HCT116 (cell line): ENCODE measurements at regions not wholly inside any gene's neighbourhood (a gene's known extent, or its start where the extent isn't known, plus 50 kb on each side); places are given as distances from the start of the nearest gene placed in this dataset.

Source experiments
- ATAC-seq: fragments of 200-7000 bp; cut with Tn5 transposase; 2 replicates; pipeline ENCODE4 v1.9.1; 2020; ENCODE audit warnings: mild to moderate bottlenecking, moderate library complexity
- BruUV-seq: library from RNA; stranded (reverse); fragments of 400-500 nt; replicated peaks from 2 replicates; lab custom pipeline; 2021; lab: Mats Ljungman, UMichigan
- CTCF ChIA-PET: fragments of 300-600 bp; sonication (Branson Sonifier 250); formaldehyde crosslinking; loops from one replicate; lab custom pipeline; 2021; ENCODE audit warnings: antibody characterized with exemption; lab: Charles Lee
- POLR2A ChIA-PET: fragments of 300-600, 350-600 bp; sonication (Branson Sonifier 250); formaldehyde crosslinking; loops from one replicate; lab custom pipeline; 2021; ENCODE audit warnings: antibody characterized with exemption; lab: Charles Lee
- RAD21 ChIA-PET, 2 experiments: fragments of 300-600 bp; sonication (Branson Sonifier 250); formaldehyde crosslinking; loops; one replicate each; lab custom pipeline; 2023; ENCODE audit warnings: low total read pairs in 2 of 2; ENCODE audit not compliant: uncharacterized antibody in 2 of 2, unreplicated experiment in 2 of 2, low non-redundant PET in 1 of 2; lab: Charles Lee
- DNase-seq: peaks from one replicate; pipeline ENCODE4 v3.0.0-alpha.2; 2010; ENCODE audit warnings: low read depth, low spot score
- H2AFZ ChIP-seq: fragments of 200-600 bp; shearing (Covaris generic), sonication (generic); 2 replicates; pipeline ENCODE4 v1.6.1; 2017; ENCODE audit warnings: low read depth, mixed run types, mixed read lengths, antibody characterized with exemption, low read length; ENCODE audit not compliant: poor library complexity, severe bottlenecking
- H3K27ac ChIP-seq: 2 replicates; pipeline ENCODE4 v1.5.1; 2012; ENCODE audit warnings: low read depth, low read length
- H3K27me3 ChIP-seq: fragments of 200-600 bp; sonication (generic); 2 replicates; pipeline ENCODE4 v1.6.1; 2016; ENCODE audit warnings: mixed run types, low read length, mixed read lengths; ENCODE audit not compliant: insufficient read depth
- H3K36me3 ChIP-seq, 2 experiments: fragments of 200-500 bp in 1 of 2; fragments of 200-600 bp in 1 of 2; sonication (Bioruptor generic) in 1 of 2; sonication (generic) in 1 of 2; 2 replicates each; pipeline versions ENCODE4 v1.5.1 to v1.6.1; 2014 to 2016; ENCODE audit warnings: low read length in 2 of 2, inconsistent platforms in 1 of 2, mixed read lengths in 1 of 2, mixed run types in 1 of 2; ENCODE audit not compliant: insufficient read depth in 2 of 2, control insufficient read depth in 1 of 2
- H3K4me1 ChIP-seq, 2 experiments: fragments of 200-600 bp in 1 of 2; sonication (generic) in 1 of 2; 2 replicates each; pipeline versions ENCODE4 v1.5.1 to v1.6.1; 2012 to 2017; ENCODE audit warnings: low read length in 2 of 2, inconsistent platforms in 1 of 2, mild to moderate bottlenecking in 1 of 2, mixed read lengths in 1 of 2, mixed run types in 1 of 2, moderate library complexity in 1 of 2; ENCODE audit not compliant: insufficient read depth in 2 of 2, control insufficient read depth in 1 of 2
- H3K4me2 ChIP-seq: fragments of 200-600 bp; sonication (generic); 2 replicates; pipeline ENCODE4 v1.6.1; 2017; ENCODE audit warnings: mixed run types, low read length, mixed read lengths
- H3K4me3 ChIP-seq, 2 experiments: fragments of 200-600 bp in 1 of 2; sonication (generic) in 1 of 2; replicated peaks in 1 of 2; 2 replicates each; pipeline ENCODE4 v1.5.1; 2011 to 2016; ENCODE audit warnings: low read length in 2 of 2, control low read depth in 1 of 2, low read depth in 1 of 2, mild to moderate bottlenecking in 1 of 2, mixed read lengths in 1 of 2, mixed run types in 1 of 2
- H3K79me2 ChIP-seq: fragments of 200-600 bp; sonication (generic); 2 replicates; pipeline ENCODE4 v1.6.1; 2017; ENCODE audit warnings: mild to moderate bottlenecking, mixed run types, low read length, moderate library complexity, mixed read lengths; ENCODE audit not compliant: insufficient read depth
- H3K9ac ChIP-seq: fragments of 200-600 bp; sonication (generic); 2 replicates; pipeline ENCODE4 v1.6.1; 2016; ENCODE audit warnings: low read length, mixed read lengths
- H3K9me2 ChIP-seq: fragments of 200-600 bp; sonication (generic), shearing (Covaris generic); 2 replicates; pipeline ENCODE4 v1.6.1; 2017; ENCODE audit warnings: mixed run types, mild to moderate bottlenecking, moderate library complexity; ENCODE audit not compliant: insufficient read depth
- H3K9me3 ChIP-seq, 2 experiments: fragments of 200-500 bp in 1 of 2; fragments of 200-600 bp in 1 of 2; sonication (Bioruptor generic) in 1 of 2; sonication (generic) in 1 of 2; 2 replicates each; pipeline ENCODE4 v1.6.1; 2014 to 2017; ENCODE audit warnings: low read length in 2 of 2, mixed read lengths in 2 of 2, inconsistent platforms in 1 of 2, low read depth in 1 of 2, mild to moderate bottlenecking in 1 of 2, mixed run types in 1 of 2, moderate library complexity in 1 of 2; ENCODE audit not compliant: control insufficient read depth in 1 of 2, insufficient read depth in 1 of 2
- H4K20me1 ChIP-seq: fragments of 200-600 bp; sonication (generic), shearing (Covaris generic); 2 replicates; pipeline ENCODE4 v1.6.1; 2017; ENCODE audit warnings: mixed run types, mild to moderate bottlenecking, moderate library complexity; ENCODE audit not compliant: insufficient read depth
- CBX3 ChIP-seq: IDR thresholded peaks from 2 replicates; pipeline ENCODE4 v1.6.1; 2012; ENCODE audit warnings: low read depth
- CEBPB ChIP-seq: IDR thresholded peaks from 2 replicates; pipeline ENCODE4 v1.6.1; 2012; ENCODE audit warnings: low read depth
- ELF1 ChIP-seq: IDR thresholded peaks from 2 replicates; pipeline ENCODE4 v1.6.1; 2012; ENCODE audit warnings: low read depth, borderline replicate concordance
- EZH2phosphoT487 ChIP-seq: fragments of 200-600 bp; IDR thresholded peaks from 2 replicates; pipeline ENCODE4 v1.6.1; 2018; ENCODE audit warnings: antibody characterized with exemption, borderline replicate concordance
- POLR2A ChIP-seq: IDR thresholded peaks from 2 replicates; pipeline ENCODE4 v1.7.0; 2011; ENCODE audit warnings: borderline replicate concordance; ENCODE audit not compliant: insufficient read depth, insufficient read length; ENCODE audit errors: extremely low read depth
- POLR2AphosphoS5 ChIP-seq: IDR thresholded peaks from 2 replicates; pipeline ENCODE4 v1.6.1; 2011; ENCODE audit warnings: mild to moderate bottlenecking, low read depth, low read length, moderate library complexity
- RAD21 ChIP-seq: IDR thresholded peaks from 2 replicates; pipeline ENCODE4 v1.6.1; 2012; ENCODE audit warnings: low read depth, mild to moderate bottlenecking
- SP1 ChIP-seq: IDR thresholded peaks from 2 replicates; pipeline ENCODE4 v1.6.1; 2012; ENCODE audit warnings: low read depth
- TCF7L2 ChIP-seq: IDR thresholded peaks from 2 replicates; pipeline ENCODE4 v1.7.0; 2011; ENCODE audit warnings: borderline replicate concordance, inconsistent platforms; ENCODE audit not compliant: insufficient read depth, insufficient read length; ENCODE audit errors: extremely low read depth
- ZFX ChIP-seq: fragments of 450-650 bp; IDR thresholded peaks from 2 replicates; pipeline ENCODE4 v1.6.1; 2017
- intact Hi-C: fragments of 100-400 bp; cut with micrococcal nuclease; formaldehyde crosslinking; loops from 2 replicates; pipeline ENCODE4 v1.10.0; 2022
- TF ChIP-seq, protein P1 (sequence below): IDR thresholded peaks from 2 replicates; pipeline ENCODE4 v1.6.1; 2011; ENCODE audit warnings: mild to moderate bottlenecking, low read length, moderate library complexity; ENCODE audit not compliant: insufficient replicate concordance; ENCODE audit errors: extremely low read depth
- TF ChIP-seq, protein P2 (sequence below), 3 experiments: fragments of 200-600 bp in 1 of 3; sonication (generic) in 1 of 3; IDR thresholded peaks in 2 of 3; conservative IDR thresholded peaks in 1 of 3; 2 replicates each; pipeline ENCODE4 v1.5.1; 2012 to 2017; ENCODE audit warnings: low read depth in 2 of 3, low read length in 2 of 3, antibody characterized with exemption in 1 of 3, borderline replicate concordance in 1 of 3, control low read depth in 1 of 3, mild to moderate bottlenecking in 1 of 3, mixed read lengths in 1 of 3, mixed run types in 1 of 3, moderate library complexity in 1 of 3; ENCODE audit not compliant: insufficient read depth in 1 of 3
- TF ChIP-seq, protein P3 (sequence below): IDR thresholded peaks from 2 replicates; pipeline ENCODE4 v1.6.1; 2012
- TF ChIP-seq, protein P4 (sequence below): IDR thresholded peaks from 2 replicates; pipeline ENCODE4 v1.6.1; 2012; ENCODE audit warnings: low read depth

DNA sequence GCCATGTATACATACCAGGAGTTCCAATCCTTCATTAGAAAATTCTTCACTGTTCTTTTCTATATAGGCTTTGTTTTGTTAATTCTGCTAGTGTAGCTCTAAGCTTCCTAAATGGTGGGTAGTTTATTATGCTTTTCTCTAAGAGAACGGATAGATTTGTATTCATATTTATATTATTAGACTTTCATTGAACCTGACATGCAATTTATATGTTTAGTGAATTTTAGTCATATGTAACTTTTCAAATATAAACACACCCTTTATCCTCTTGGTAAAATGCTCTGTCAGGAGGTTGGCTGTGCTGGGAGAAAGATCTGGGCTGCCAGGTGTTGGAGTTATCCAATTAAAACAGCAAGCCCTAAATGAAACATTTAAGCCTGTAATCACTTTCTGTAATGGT is 369.7 kb upstream of the RGS18 start (continued):
- TF ChIP-seq, protein P1, sequence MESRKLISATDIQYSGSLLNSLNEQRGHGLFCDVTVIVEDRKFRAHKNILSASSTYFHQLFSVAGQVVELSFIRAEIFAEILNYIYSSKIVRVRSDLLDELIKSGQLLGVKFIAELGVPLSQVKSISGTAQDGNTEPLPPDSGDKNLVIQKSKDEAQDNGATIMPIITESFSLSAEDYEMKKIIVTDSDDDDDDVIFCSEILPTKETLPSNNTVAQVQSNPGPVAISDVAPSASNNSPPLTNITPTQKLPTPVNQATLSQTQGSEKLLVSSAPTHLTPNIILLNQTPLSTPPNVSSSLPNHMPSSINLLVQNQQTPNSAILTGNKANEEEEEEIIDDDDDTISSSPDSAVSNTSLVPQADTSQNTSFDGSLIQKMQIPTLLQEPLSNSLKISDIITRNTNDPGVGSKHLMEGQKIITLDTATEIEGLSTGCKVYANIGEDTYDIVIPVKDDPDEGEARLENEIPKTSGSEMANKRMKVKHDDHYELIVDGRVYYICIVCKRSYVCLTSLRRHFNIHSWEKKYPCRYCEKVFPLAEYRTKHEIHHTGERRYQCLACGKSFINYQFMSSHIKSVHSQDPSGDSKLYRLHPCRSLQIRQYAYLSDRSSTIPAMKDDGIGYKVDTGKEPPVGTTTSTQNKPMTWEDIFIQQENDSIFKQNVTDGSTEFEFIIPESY = no peak
- no peak for TF ChIP-seq ZFX
- TF ChIP-seq, protein P2, sequence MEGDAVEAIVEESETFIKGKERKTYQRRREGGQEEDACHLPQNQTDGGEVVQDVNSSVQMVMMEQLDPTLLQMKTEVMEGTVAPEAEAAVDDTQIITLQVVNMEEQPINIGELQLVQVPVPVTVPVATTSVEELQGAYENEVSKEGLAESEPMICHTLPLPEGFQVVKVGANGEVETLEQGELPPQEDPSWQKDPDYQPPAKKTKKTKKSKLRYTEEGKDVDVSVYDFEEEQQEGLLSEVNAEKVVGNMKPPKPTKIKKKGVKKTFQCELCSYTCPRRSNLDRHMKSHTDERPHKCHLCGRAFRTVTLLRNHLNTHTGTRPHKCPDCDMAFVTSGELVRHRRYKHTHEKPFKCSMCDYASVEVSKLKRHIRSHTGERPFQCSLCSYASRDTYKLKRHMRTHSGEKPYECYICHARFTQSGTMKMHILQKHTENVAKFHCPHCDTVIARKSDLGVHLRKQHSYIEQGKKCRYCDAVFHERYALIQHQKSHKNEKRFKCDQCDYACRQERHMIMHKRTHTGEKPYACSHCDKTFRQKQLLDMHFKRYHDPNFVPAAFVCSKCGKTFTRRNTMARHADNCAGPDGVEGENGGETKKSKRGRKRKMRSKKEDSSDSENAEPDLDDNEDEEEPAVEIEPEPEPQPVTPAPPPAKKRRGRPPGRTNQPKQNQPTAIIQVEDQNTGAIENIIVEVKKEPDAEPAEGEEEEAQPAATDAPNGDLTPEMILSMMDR (IDR thresholded peaks at IDR 0.05 in 2 of 3, conservative IDR thresholded peaks at IDR 0.05 in 1 of 3; ENCODE audit: borderline replicate concordance in 1 of 3, insufficient read depth in 1 of 3, low read depth in 2 of 3, low read length in 2 of 3) = no peak
- TF ChIP-seq POLR2A = no peak
- no peak for TF ChIP-seq POLR2AphosphoS5

DNA sequence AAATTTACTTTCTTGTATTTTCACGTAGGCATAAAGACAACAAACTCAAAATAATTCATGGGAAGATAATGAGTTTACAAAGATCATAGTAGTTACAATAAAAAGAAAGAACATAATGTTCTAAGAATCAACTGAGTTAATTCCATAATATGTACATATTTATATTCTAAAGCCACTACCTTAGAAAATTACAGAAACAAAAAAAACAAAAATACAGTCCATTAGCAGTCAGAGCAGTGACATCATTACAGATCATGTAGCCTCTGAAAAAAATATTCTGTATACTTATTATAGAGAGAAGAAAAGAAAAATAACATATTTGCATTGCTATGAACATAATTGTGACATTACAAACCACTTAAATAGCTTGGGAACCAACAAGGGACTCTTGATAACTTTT is 360.1 kb upstream of the RGS18 start:
- BruUV-seq = no TSS peak
- Histone ChIP-seq H3K79me2 (no peaks in the 10 kb centered on the region), H3K9me3 (no peaks in the 10 kb centered on the region), H3K9ac (no peak overlapping the region), H3K36me3 (no peaks in the 10 kb centered on the region), H3K27ac (no peak overlapping the region), H3K4me1 (no peaks in the 10 kb centered on the region), H3K4me3 (no peak overlapping the region), H4K20me1 (no peaks in the 10 kb centered on the region), H2AFZ (no peak overlapping the region), H3K27me3 (no peaks in the 10 kb centered on the region), H3K4me2 (no peak overlapping the region), H3K9me2 (no peaks in the 10 kb centered on the region)
- RAD21 ChIA-PET = no interaction called here
- DNase-seq = no peak
- POLR2A ChIA-PET = no interaction called here
- intact Hi-C loops = no loop called here
- CTCF ChIA-PET = no interaction called here
- no peak for ATAC-seq
- TF ChIP-seq, protein P3, sequence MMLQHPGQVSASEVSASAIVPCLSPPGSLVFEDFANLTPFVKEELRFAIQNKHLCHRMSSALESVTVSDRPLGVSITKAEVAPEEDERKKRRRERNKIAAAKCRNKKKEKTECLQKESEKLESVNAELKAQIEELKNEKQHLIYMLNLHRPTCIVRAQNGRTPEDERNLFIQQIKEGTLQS = no peak
- no peak for TF ChIP-seq RAD21
- TF ChIP-seq ZFX = no peak
- TF ChIP-seq SP1 = no peak
- no peak for TF ChIP-seq POLR2AphosphoS5
- no peak for TF ChIP-seq CEBPB
- TF ChIP-seq EZH2phosphoT487 = no peak
- TF ChIP-seq POLR2A = no peak
- TF ChIP-seq, protein P4, sequence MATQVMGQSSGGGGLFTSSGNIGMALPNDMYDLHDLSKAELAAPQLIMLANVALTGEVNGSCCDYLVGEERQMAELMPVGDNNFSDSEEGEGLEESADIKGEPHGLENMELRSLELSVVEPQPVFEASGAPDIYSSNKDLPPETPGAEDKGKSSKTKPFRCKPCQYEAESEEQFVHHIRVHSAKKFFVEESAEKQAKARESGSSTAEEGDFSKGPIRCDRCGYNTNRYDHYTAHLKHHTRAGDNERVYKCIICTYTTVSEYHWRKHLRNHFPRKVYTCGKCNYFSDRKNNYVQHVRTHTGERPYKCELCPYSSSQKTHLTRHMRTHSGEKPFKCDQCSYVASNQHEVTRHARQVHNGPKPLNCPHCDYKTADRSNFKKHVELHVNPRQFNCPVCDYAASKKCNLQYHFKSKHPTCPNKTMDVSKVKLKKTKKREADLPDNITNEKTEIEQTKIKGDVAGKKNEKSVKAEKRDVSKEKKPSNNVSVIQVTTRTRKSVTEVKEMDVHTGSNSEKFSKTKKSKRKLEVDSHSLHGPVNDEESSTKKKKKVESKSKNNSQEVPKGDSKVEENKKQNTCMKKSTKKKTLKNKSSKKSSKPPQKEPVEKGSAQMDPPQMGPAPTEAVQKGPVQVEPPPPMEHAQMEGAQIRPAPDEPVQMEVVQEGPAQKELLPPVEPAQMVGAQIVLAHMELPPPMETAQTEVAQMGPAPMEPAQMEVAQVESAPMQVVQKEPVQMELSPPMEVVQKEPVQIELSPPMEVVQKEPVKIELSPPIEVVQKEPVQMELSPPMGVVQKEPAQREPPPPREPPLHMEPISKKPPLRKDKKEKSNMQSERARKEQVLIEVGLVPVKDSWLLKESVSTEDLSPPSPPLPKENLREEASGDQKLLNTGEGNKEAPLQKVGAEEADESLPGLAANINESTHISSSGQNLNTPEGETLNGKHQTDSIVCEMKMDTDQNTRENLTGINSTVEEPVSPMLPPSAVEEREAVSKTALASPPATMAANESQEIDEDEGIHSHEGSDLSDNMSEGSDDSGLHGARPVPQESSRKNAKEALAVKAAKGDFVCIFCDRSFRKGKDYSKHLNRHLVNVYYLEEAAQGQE = no peak
- TF ChIP-seq, protein P2 (IDR thresholded peaks at IDR 0.05 in 2 of 3, conservative IDR thresholded peaks at IDR 0.05 in 1 of 3; ENCODE audit: borderline replicate concordance in 1 of 3, insufficient read depth in 1 of 3, low read depth in 2 of 3, low read length in 2 of 3) = no peak
- TF ChIP-seq TCF7L2 = no peak
- no peak for TF ChIP-seq CBX3
- TF ChIP-seq ELF1 = no peak
